ENCODE measurements at regions not wholly inside any gene's neighbourhood (a gene's known extent, or its start where the extent isn't known, plus 50 kb on each side); places are given as distances from the start of the nearest gene placed in this dataset.

- Histone ChIP-seq H4K91ac (ENCODE audit: insufficient read length, low read depth, low read length) (no peak overlapping the region), H3K27me3 (ENCODE audit: insufficient read depth, low read length) (no peaks in the 10 kb centered on the region), H3K9me3 (ENCODE audit: control insufficient read depth, low read depth, low read length) (no peaks in the 10 kb centered on the region), H2BK5ac (ENCODE audit: insufficient read length, low read length) (no peak overlapping the region), H2BK12ac (ENCODE audit: insufficient read length, low read depth, low read length) (no peak overlapping the region), H3K9ac (ENCODE audit: extremely low read depth, insufficient read length, low read length) (no peak overlapping the region), H3K18ac (ENCODE audit: insufficient read length, low read depth, low read length) (no peak overlapping the region), H3K14ac (ENCODE audit: insufficient read depth, low read length) (no peak overlapping the region), H2BK20ac (ENCODE audit: low read depth, low read length, poor library complexity, severe bottlenecking) (no peak overlapping the region), H3K4me2 (ENCODE audit: insufficient read depth, insufficient read length, low read length) (no peak overlapping the region), H4K20me1 (ENCODE audit: control insufficient read depth, insufficient read depth, insufficient read length) (no peaks in the 10 kb centered on the region), H3K27ac (ENCODE audit: insufficient read length, low read depth, low read length) (no peak overlapping the region), H3K79me2 (ENCODE audit: insufficient read depth, low read length) (no peaks in the 10 kb centered on the region; the same call in 1 of the 2 replicates), H3K56ac (ENCODE audit: insufficient read length, low read depth, low read length) (no peak overlapping the region), H3K23ac (ENCODE audit: insufficient read length, low read depth, low read length) (no peak overlapping the region), H3T11ph (ENCODE audit: low read length) (no peak overlapping the region), H2BK120ac (ENCODE audit: low read depth, low read length, poor library complexity, severe bottlenecking) (no peak overlapping the region), H4K5ac (ENCODE audit: insufficient read length, low read depth, low read length) (no peak overlapping the region), H3K23me2 (ENCODE audit: insufficient read length, low read depth, low read length, poor library complexity, severe bottlenecking) (no peaks in the 10 kb centered on the region), H2AK5ac (ENCODE audit: insufficient read length, low read length) (no peak overlapping the region), H4K8ac (replicated peaks; ENCODE audit: insufficient read length, low read depth, low read length) (no peak overlapping the region), H3K79me1 (ENCODE audit: insufficient read depth, low read depth, low read length, poor library complexity, severe bottlenecking) (no peaks in the 10 kb centered on the region), H3K4ac (ENCODE audit: low read depth, low read length) (no peak overlapping the region), H3K4me1 (ENCODE audit: insufficient read depth, low read length) (peaks cover 7% of the 10 kb centered on the region; the same call in 1 of the 2 replicates), H2AFZ (ENCODE audit: low read length) (no peak overlapping the region), H2BK15ac (ENCODE audit: low read depth, low read length) (no peak overlapping the region)
- no peak for TF ChIP-seq CTCF (conservative IDR thresholded peaks at IDR 0.05)
- Mint-ChIP-seq H3K4me1 (peaks cover 25 to 33% of the 10 kb centered on the region in 2 experiments), H3K9me3 (no peaks in the 10 kb centered on the region), H3K27ac (no peak overlapping the region), H3K36me3 (ENCODE audit: insufficient read depth in 1 of 3, low read depth in 3 of 3) (no peaks in the 10 kb centered on the region), H3K4me3 (no peak overlapping the region), H3K27me3 (ENCODE audit: low read depth) (no peaks in the 10 kb centered on the region; the same call in 1 of the 2 replicates)
- WGBS (ENCODE audit: extremely low coverage, insufficient read length, low lambda C conversion rate), result no CpG with 5 or more reads among the region's 3 CpGs
- DNase-seq, result no peak
Measured at GRCh38 chr11:131185915-131186314, 184.5 kb upstream of the NTM start.

Measured in H9 (cell line).